OCI-LY7 (cell line): ENCODE measurements at regions not wholly inside any gene's neighbourhood (a gene's known extent, or its start where the extent isn't known, plus 50 kb on each side); places are given as distances from the start of the nearest gene placed in this dataset.

ENCODE experiments used
- BruUV-seq: library from RNA; stranded (reverse); fragments of 400-500 nt; replicated peaks from 2 replicates; lab custom pipeline; 2021; lab: Mats Ljungman, UMichigan
- CTCF ChIA-PET: fragments of 300-600 bp; sonication (Branson Sonifier 250); formaldehyde crosslinking; loops from one replicate; lab custom pipeline; 2022; ENCODE audit warnings: antibody characterized with exemption; ENCODE audit not compliant: unreplicated experiment; lab: Charles Lee
- POLR2A ChIA-PET: fragments of 300-600 bp; sonication (Branson Sonifier 250); formaldehyde crosslinking; loops from one replicate; lab custom pipeline; 2022; ENCODE audit warnings: antibody characterized with exemption; lab: Charles Lee
- DNase-seq: peaks from one replicate; pipeline ENCODE4 v3.0.0-alpha.2; 2015; ENCODE audit warnings: low spot score
- H2AFZ ChIP-seq: fragments of 200-600 bp; sonication (generic), shearing (Covaris generic); 2 replicates; pipeline ENCODE4 v1.6.1; 2014; ENCODE audit warnings: mild to moderate bottlenecking, antibody characterized with exemption, low read length, moderate library complexity
- H3K27ac ChIP-seq: fragments of 200-600 bp; sonication (generic); 2 replicates; pipeline ENCODE4 v1.5.1; 2014; ENCODE audit warnings: mixed run types, low read depth, mild to moderate bottlenecking, moderate library complexity, low read length, inconsistent platforms; ENCODE audit not compliant: poor library complexity, severe bottlenecking
- H3K36me3 ChIP-seq: fragments of 200-600 bp; sonication (generic); 2 replicates; pipeline ENCODE4 v1.6.1; 2014; ENCODE audit warnings: mild to moderate bottlenecking, antibody characterized with exemption, low read length, moderate library complexity, mixed read lengths; ENCODE audit not compliant: insufficient read depth
- H3K4me1 ChIP-seq: fragments of 200-600 bp; sonication (generic); 2 replicates; pipeline ENCODE4 v1.5.1; 2014; ENCODE audit warnings: mild to moderate bottlenecking, low read length; ENCODE audit not compliant: insufficient read depth, poor library complexity, severe bottlenecking
- H3K4me2 ChIP-seq: fragments of 200-600 bp; sonication (generic); 2 replicates; pipeline ENCODE4 v1.6.1; 2014; ENCODE audit warnings: mild to moderate bottlenecking, low read length
- H3K4me3 ChIP-seq: fragments of 200-600 bp; sonication (generic); 2 replicates; pipeline ENCODE4 v1.5.1; 2014; ENCODE audit warnings: mild to moderate bottlenecking, low read depth, low read length; ENCODE audit not compliant: poor library complexity, severe bottlenecking
- H3K79me2 ChIP-seq: fragments of 200-600 bp; sonication (generic); 2 replicates; pipeline ENCODE4 v1.6.1; 2016; ENCODE audit warnings: low read depth, mild to moderate bottlenecking, low read length, moderate library complexity, mixed read lengths; ENCODE audit not compliant: insufficient read depth
- H3K9me2 ChIP-seq: fragments of 200-600 bp; sonication (generic); 2 replicates; pipeline ENCODE4 v1.6.1; 2016; ENCODE audit warnings: mild to moderate bottlenecking, low read length, mixed read lengths; ENCODE audit not compliant: insufficient read depth
- H3K9me3 ChIP-seq: fragments of 200-600 bp; sonication (generic); 2 replicates; pipeline ENCODE4 v1.6.1; 2014; ENCODE audit warnings: mild to moderate bottlenecking, mixed run types, low read length, mixed read lengths
- H4K20me1 ChIP-seq: fragments of 200-600 bp; sonication (generic); 2 replicates; pipeline ENCODE4 v1.6.1; 2014; ENCODE audit warnings: mild to moderate bottlenecking, antibody characterized with exemption, low read length, moderate library complexity, mixed read lengths; ENCODE audit not compliant: insufficient read depth
- EZH2phosphoT487 ChIP-seq: fragments of 200-600 bp; sonication (generic); IDR thresholded peaks from 2 replicates; pipeline ENCODE4 v1.6.1; 2018; ENCODE audit warnings: low read depth, borderline replicate concordance, mild to moderate bottlenecking, mixed run types, antibody characterized with exemption, low read length, moderate library complexity, mixed read lengths
- intact Hi-C: fragments of 100-400 bp; cut with micrococcal nuclease; formaldehyde crosslinking; loops from one replicate; pipeline ENCODE4 v1.10.0; 2022; ENCODE audit not compliant: unreplicated experiment
- TF ChIP-seq, protein P1 (sequence below): fragments of 200-600 bp; sonication (generic); conservative IDR thresholded peaks from 2 replicates; pipeline ENCODE4 v1.5.1; 2014; ENCODE audit warnings: mild to moderate bottlenecking, antibody characterized with exemption, low read length, moderate library complexity, mixed read lengths

DNA sequence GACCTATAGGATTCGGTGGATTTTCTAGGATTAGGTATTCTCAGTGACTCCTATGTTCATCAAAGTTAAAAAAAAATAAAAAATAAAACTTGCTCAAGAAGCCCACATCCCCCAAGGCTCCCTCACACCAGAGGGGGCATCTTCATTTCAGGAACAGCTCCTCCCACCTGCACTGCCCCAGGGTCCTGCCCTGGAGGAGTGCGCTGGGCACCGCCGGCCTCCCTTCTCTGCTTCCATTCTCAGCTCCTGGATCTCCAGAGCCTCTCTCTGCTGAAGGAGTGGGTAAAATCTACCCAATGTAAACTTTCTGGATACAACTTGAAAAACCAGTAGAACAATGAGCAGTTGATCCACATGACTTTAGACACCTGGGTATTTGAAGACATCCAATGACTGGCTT lies 359.8 kb upstream of the IRX4 start:
- H3K9me3 ChIP-seq = no peaks in the 10 kb centered on the region
- no peak overlapping the region for H2AFZ ChIP-seq
- H3K4me1 ChIP-seq = no peaks in the 10 kb centered on the region
- ChIA-PET POLR2A (interaction anchor here (0.6 kb wide), 1 partner anchor 600 kb away, joined by 3 read pairs; no protein-coding TSS in a partner anchor), CTCF (no interaction called here)
- no peaks in the 10 kb centered on the region for H3K79me2 ChIP-seq
- no peaks in the 10 kb centered on the region for H3K36me3 ChIP-seq
- intact Hi-C loops = no loop called here
- no peaks in the 10 kb centered on the region for H3K9me2 ChIP-seq
- no peak overlapping the region for H3K4me2 ChIP-seq
- H4K20me1 ChIP-seq = no peaks in the 10 kb centered on the region
- H3K27ac ChIP-seq = no peak overlapping the region
- BruUV-seq = no TSS peak
- H3K4me3 ChIP-seq = no peak overlapping the region
- DNase-seq = no peak
- TF ChIP-seq, protein P1, sequence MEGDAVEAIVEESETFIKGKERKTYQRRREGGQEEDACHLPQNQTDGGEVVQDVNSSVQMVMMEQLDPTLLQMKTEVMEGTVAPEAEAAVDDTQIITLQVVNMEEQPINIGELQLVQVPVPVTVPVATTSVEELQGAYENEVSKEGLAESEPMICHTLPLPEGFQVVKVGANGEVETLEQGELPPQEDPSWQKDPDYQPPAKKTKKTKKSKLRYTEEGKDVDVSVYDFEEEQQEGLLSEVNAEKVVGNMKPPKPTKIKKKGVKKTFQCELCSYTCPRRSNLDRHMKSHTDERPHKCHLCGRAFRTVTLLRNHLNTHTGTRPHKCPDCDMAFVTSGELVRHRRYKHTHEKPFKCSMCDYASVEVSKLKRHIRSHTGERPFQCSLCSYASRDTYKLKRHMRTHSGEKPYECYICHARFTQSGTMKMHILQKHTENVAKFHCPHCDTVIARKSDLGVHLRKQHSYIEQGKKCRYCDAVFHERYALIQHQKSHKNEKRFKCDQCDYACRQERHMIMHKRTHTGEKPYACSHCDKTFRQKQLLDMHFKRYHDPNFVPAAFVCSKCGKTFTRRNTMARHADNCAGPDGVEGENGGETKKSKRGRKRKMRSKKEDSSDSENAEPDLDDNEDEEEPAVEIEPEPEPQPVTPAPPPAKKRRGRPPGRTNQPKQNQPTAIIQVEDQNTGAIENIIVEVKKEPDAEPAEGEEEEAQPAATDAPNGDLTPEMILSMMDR = no peak
- TF ChIP-seq EZH2phosphoT487 = no peak

DNA sequence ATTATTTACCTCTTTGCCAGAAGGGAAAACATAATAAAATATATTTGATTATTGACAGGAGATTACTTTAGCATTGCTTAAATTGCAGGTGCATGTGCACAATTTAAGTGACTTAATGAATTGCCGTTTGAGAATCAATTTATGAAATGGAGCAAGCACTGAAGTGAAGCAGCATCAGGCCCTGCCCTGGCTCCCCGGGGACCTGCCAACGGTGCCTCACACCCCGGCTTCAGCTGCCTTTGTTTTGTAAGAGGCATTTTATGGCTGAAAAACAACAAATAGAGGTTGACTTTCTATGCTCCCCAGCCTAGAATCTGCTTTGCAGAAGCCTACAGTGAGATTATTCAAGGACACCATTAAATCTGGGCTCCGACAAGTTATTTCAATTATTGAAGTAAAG lies 359.1 kb upstream of the IRX4 start:
- TF ChIP-seq, protein P1 = no peak
- no peak for TF ChIP-seq EZH2phosphoT487
- H3K9me3 ChIP-seq = no peaks in the 10 kb centered on the region
- no peaks in the 10 kb centered on the region for H3K4me1 ChIP-seq
- no peak overlapping the region for H3K4me2 ChIP-seq
- no peaks in the 10 kb centered on the region for H3K9me2 ChIP-seq
- no peak overlapping the region for H2AFZ ChIP-seq
- H3K4me3 ChIP-seq = no peak overlapping the region
- no peaks in the 10 kb centered on the region for H4K20me1 ChIP-seq
- CTCF ChIA-PET = no interaction called here
- DNase-seq = no peak
- intact Hi-C loops = no loop called here
- H3K36me3 ChIP-seq = no peaks in the 10 kb centered on the region
- no peak overlapping the region for H3K27ac ChIP-seq
- no TSS peak for BruUV-seq
- POLR2A ChIA-PET = interaction anchor here (0.6 kb wide), 1 partner anchor 601 kb away, joined by 3 read pairs; no protein-coding TSS in a partner anchor
- no peaks in the 10 kb centered on the region for H3K79me2 ChIP-seq

DNA sequence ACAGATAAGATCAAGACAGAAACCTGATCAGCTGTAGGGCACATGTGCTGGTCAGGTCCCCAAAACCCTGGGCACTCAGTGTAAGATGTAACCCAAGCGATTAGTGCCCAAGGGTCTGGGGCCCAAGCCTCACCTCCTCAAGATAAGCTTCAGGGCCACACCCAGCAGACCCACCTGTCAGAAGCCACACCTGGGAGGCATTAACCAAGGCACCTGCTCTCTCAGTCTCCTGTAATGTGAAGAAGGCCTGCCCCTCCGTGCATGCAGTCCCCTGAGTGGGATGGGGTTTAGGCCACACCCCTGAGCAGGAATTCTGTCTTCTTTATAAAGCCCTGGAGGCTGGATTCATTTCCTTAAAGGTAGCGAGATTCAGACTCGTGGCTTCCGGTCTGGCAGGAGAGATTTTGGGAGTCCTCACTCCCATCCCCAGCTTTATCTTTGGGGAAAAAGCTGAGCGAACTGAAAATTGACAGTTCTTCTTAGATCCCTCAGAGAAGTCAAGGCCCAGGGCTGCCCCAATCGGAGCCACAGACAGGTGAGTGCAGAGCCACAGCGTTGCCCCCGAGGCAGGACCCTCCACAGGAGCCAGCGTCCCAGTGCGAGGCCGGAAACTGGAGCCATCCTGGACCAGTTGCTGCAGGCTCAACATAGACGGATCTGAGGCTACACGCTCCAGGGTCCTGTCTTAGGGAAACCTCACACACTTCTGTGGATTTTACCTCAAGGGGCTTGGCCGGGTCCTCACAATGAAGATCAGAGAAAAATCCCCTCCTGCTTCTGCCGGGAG lies 357.6 kb upstream of the IRX4 start:
- Histone ChIP-seq H3K27ac (no peak overlapping the region), H3K4me3 (no peak overlapping the region), H3K9me2 (no peaks in the 10 kb centered on the region), H3K36me3 (no peaks in the 10 kb centered on the region), H3K4me2 (no peak overlapping the region), H3K9me3 (no peaks in the 10 kb centered on the region), H3K4me1 (no peaks in the 10 kb centered on the region), H4K20me1 (no peaks in the 10 kb centered on the region), H2AFZ (no peak overlapping the region), H3K79me2 (no peaks in the 10 kb centered on the region)
- no peak for TF ChIP-seq EZH2phosphoT487
- TF ChIP-seq, protein P1 = no peak
- ChIA-PET CTCF (no interaction called here), POLR2A (no interaction called here)
- no TSS peak for BruUV-seq
- intact Hi-C loops = no loop called here
- no peak for DNase-seq
